Fibroblast of lung (primary cell): ENCODE measurements at regions not wholly inside any gene's neighbourhood (a gene's known extent, or its start where the extent isn't known, plus 50 kb on each side); places are given as distances from the start of the nearest gene placed in this dataset.
A peak's percentile ranks its signal among the peaks of the same experiment; 100 is the strongest.

Experiments
- DNase-seq, 2 donors: peaks; one replicate each; pipeline versions ENCODE4 v3.0.0 to v3.0.0-alpha.2; 2010; ENCODE audit warnings: low read depth in 2 of 2
- H2AFZ ChIP-seq: 2 replicates; pipeline ENCODE4 v1.5.1; 2012; ENCODE audit warnings: low read length, control low read depth, inconsistent platforms
- H3K27ac ChIP-seq: 2 replicates; pipeline ENCODE4 v1.5.1; 2011; ENCODE audit warnings: low read length, control low read depth; ENCODE audit not compliant: insufficient read depth
- H3K27me3 ChIP-seq: 2 replicates; pipeline ENCODE4 v1.5.1; 2011; ENCODE audit warnings: mild to moderate bottlenecking, low read length; ENCODE audit not compliant: control insufficient read depth, insufficient read depth
- H3K36me3 ChIP-seq: 2 replicates; pipeline ENCODE4 v1.5.1; 2011; ENCODE audit warnings: low read length; ENCODE audit not compliant: control insufficient read depth, insufficient read depth
- H3K4me1 ChIP-seq: 2 replicates; pipeline ENCODE4 v1.5.1; 2011; ENCODE audit warnings: low read length; ENCODE audit not compliant: control insufficient read depth, insufficient read depth; ENCODE audit errors: extremely low read depth
- H3K4me2 ChIP-seq: 2 replicates; pipeline ENCODE4 v1.5.1; 2011; ENCODE audit warnings: low read length, control low read depth; ENCODE audit not compliant: insufficient read depth; ENCODE audit errors: extremely low read depth
- H3K4me3 ChIP-seq, 4 experiments: fragments of 200-600 bp in 1 of 4; sonication (generic) in 1 of 4; replicated peaks in 1 of 4; 2 replicates each; pipeline ENCODE4 v1.5.1; 2011 to 2016; ENCODE audit warnings: low read length in 4 of 4, low read depth in 3 of 4, mild to moderate bottlenecking in 3 of 4, control low read depth in 2 of 4, inconsistent platforms in 1 of 4, mixed read lengths in 1 of 4; ENCODE audit not compliant: insufficient read depth in 1 of 4; ENCODE audit errors: control extremely low read depth in 1 of 4
- H3K79me2 ChIP-seq: 2 replicates; pipeline ENCODE4 v1.5.1; 2012; ENCODE audit warnings: mild to moderate bottlenecking, low read length, inconsistent platforms; ENCODE audit not compliant: control insufficient read depth, insufficient read depth
- H3K9ac ChIP-seq: 2 replicates; pipeline ENCODE4 v1.5.1; 2011; ENCODE audit warnings: mild to moderate bottlenecking, low read length, control low read depth; ENCODE audit not compliant: insufficient read depth
- H3K9me3 ChIP-seq: 2 replicates; pipeline ENCODE4 v1.5.1; 2012; ENCODE audit warnings: low read depth, low read length; ENCODE audit not compliant: control insufficient read depth, insufficient read depth
- H4K20me1 ChIP-seq: 2 replicates; pipeline ENCODE4 v1.5.1; 2011; ENCODE audit warnings: low read length; ENCODE audit not compliant: control insufficient read depth, insufficient read depth; ENCODE audit errors: extremely low read depth
- EZH2 ChIP-seq: IDR thresholded peaks from 2 replicates; pipeline ENCODE4 v1.5.1; 2012; ENCODE audit warnings: low read length, control low read depth, mild to moderate bottlenecking; ENCODE audit errors: missing control alignments
- TF ChIP-seq, protein P1 (sequence below), 2 donors: IDR thresholded peaks in 1 of 2; conservative IDR thresholded peaks in 1 of 2; 1 replicate in 1 of 2; 2 replicates in 1 of 2; pipeline ENCODE4 v1.5.1; 2011 to 2012; ENCODE audit warnings: low read length in 2 of 2, control low read depth in 1 of 2, inconsistent platforms in 1 of 2, low read depth in 1 of 2, mild to moderate bottlenecking in 1 of 2

DNA sequence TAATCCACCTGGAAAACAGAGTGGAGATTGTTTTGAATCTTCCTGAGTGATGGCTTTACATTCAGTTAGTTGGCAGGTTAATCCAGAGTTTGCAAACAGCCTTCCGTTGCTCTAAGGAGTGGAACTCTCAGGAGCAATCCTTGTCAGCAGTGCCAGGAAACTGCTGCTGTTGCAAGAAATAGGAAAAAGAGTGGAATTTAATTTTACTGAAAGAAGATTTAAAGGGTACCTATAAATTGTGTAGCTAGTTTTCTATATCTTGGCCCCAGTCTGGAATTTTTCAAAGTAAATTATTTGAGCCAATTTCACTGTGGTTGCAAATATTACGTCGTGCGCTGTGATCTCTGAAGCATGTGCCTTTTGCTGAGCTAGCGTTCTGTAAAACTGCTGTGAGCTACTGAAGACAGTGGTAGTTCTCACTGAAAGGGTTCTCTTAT is 55.5 kb upstream of the SLC5A12 start:
- H3K4me2 ChIP-seq, result no peak overlapping the region
- H3K27me3 ChIP-seq, result no peaks in the 10 kb centered on the region
- H4K20me1 ChIP-seq, result no peaks in the 10 kb centered on the region
- H2AFZ ChIP-seq, result peak overlapping the region; percentile 47
- no peak overlapping the region for H3K9ac ChIP-seq
- peak in 1 of 2 donors; percentile 66 for DNase-seq
- H3K36me3 ChIP-seq, result no peaks in the 10 kb centered on the region
- TF ChIP-seq EZH2, result no peak
- TF ChIP-seq, protein P1, sequence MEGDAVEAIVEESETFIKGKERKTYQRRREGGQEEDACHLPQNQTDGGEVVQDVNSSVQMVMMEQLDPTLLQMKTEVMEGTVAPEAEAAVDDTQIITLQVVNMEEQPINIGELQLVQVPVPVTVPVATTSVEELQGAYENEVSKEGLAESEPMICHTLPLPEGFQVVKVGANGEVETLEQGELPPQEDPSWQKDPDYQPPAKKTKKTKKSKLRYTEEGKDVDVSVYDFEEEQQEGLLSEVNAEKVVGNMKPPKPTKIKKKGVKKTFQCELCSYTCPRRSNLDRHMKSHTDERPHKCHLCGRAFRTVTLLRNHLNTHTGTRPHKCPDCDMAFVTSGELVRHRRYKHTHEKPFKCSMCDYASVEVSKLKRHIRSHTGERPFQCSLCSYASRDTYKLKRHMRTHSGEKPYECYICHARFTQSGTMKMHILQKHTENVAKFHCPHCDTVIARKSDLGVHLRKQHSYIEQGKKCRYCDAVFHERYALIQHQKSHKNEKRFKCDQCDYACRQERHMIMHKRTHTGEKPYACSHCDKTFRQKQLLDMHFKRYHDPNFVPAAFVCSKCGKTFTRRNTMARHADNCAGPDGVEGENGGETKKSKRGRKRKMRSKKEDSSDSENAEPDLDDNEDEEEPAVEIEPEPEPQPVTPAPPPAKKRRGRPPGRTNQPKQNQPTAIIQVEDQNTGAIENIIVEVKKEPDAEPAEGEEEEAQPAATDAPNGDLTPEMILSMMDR (conservative IDR thresholded peaks at IDR 0.05 in 1 of 2, IDR thresholded peaks at IDR 0.05 in 1 of 2; ENCODE audit: low read depth in 1 of 2, low read length in 2 of 2), result no peak
- H3K79me2 ChIP-seq, result no peaks in the 10 kb centered on the region
- no peak overlapping the region for H3K4me3 ChIP-seq
- H3K27ac ChIP-seq, result no peak overlapping the region
- H3K4me1 ChIP-seq, result peaks cover 5% of the 10 kb centered on the region
- no peaks in the 10 kb centered on the region for H3K9me3 ChIP-seq

DNA sequence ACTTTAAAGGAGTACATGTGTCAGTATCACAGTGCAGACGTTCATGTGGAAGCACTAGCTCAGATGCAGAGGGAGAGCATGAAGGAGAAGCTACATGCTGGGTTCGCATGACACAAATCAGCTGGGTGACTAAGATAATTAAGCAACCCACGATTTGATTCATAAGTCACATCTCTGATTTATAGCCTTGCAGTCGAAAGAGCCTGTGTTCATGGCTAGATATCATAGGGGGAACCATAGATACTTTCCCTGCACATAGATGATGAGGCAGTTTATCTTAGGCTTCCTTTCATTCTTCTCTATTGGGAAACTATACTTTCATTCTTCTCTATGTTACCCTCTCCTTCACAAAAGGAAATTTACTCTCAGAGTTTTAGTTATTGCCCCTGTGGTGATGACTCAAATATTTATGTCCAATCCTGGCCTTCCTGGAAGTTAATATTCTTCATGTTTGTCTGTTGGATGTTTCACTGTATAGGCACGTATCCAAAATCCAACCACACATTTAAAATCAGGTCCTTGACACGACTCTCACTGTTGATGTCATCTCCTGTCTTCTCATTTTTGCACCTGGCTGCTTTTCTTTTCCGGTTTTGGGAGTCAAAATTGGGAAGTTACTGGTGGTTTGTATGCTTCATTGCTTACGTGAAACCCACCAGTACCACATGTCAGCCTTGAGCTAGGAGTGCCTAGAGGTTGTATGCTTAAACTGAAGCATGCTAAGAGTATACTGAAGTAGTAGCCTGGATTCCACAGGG is 56.3 kb upstream of the SLC5A12 start:
- TF ChIP-seq, protein P1 (conservative IDR thresholded peaks at IDR 0.05 in 1 of 2, IDR thresholded peaks at IDR 0.05 in 1 of 2; ENCODE audit: low read depth in 1 of 2, low read length in 2 of 2), result no peak
- TF ChIP-seq EZH2, result no peak
- peak overlapping the region; percentile 20 for H2AFZ ChIP-seq
- H3K9me3 ChIP-seq, result no peaks in the 10 kb centered on the region
- no peaks in the 10 kb centered on the region for H3K27me3 ChIP-seq
- H3K4me3 ChIP-seq, result peak overlapping the region in 1 of 4 experiments; percentile 12
- H3K36me3 ChIP-seq, result no peaks in the 10 kb centered on the region
- H3K79me2 ChIP-seq, result no peaks in the 10 kb centered on the region
- H4K20me1 ChIP-seq, result no peaks in the 10 kb centered on the region
- H3K4me1 ChIP-seq, result peaks cover 5% of the 10 kb centered on the region
- peak overlapping the region; percentile 45 for H3K27ac ChIP-seq
- DNase-seq, result peak; percentile 62 to 91
- peak overlapping the region; percentile 55 for H3K4me2 ChIP-seq
- no peak overlapping the region for H3K9ac ChIP-seq

DNA sequence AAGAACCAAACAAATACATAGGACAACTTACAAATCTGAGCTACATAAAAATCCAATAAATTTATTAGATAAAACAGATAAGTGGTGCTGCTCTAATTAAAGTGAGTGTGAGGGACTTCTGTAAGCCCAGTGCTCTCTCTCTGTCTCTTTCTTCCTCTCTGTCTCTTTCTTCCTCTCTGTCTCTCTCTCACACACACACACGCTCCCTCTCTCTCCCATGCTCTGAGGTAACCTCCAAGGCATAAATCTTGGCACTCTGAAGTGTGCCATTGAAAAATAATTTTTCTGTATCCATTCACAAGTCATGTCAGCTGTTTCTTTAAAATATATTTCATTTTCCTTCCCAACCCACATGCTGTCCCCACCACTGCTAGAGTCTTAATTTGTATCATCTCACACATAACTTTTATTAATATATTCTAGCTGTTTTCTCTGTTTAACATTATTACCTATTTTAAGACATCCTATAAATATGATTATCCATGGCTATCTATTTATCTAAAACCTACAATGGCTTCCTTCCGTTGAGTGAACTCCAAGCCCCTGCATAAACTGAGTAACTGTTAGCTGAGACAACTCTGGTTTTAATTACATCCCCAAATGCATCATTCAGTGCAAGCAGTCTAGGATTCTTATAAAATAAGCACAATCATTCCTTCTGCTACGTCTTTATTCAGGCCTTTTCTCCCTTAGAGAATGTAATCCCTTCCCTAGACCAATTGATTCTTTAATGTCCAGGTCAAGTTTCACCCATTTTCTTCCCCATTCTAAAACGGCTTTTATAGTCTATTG is 57.4 kb upstream of the SLC5A12 start:
- no peak overlapping the region for H3K4me2 ChIP-seq

More for the DNA sequence above, 57.4 kb upstream of the SLC5A12 start:
- Histone ChIP-seq H4K20me1 (no peaks in the 10 kb centered on the region), H3K27me3 (no peaks in the 10 kb centered on the region), H2AFZ (no peak overlapping the region), H3K27ac (no peak overlapping the region), H3K4me3 (no peak overlapping the region), H3K36me3 (no peaks in the 10 kb centered on the region), H3K4me1 (peaks cover 5% of the 10 kb centered on the region), H3K9me3 (no peaks in the 10 kb centered on the region), H3K9ac (no peak overlapping the region), H3K79me2 (no peaks in the 10 kb centered on the region)
- no peak for TF ChIP-seq EZH2
- TF ChIP-seq, protein P1 (conservative IDR thresholded peaks at IDR 0.05 in 1 of 2, IDR thresholded peaks at IDR 0.05 in 1 of 2; ENCODE audit: low read depth in 1 of 2, low read length in 2 of 2), result no peak
- no peak for DNase-seq
